Fibroblast of pulmonary artery (primary cell): ENCODE measurements at regions not wholly inside any gene's neighbourhood (a gene's known extent, or its start where the extent isn't known, plus 50 kb on each side); places are given as distances from the start of the nearest gene placed in this dataset.

Experiments used
- DNase-seq: peaks from one replicate; pipeline ENCODE4 v3.0.0-alpha.2; 2010; ENCODE audit warnings: low read depth
- H3K4me3 ChIP-seq: replicated peaks from 2 replicates; pipeline ENCODE4 v1.5.1; 2011; ENCODE audit warnings: low read depth, mild to moderate bottlenecking, control low read depth, low read length, moderate library complexity
- CTCF ChIP-seq: IDR thresholded peaks from 2 replicates; pipeline ENCODE4 v1.5.1; 2011; ENCODE audit warnings: mild to moderate bottlenecking, control low read depth, low read length, inconsistent platforms; ENCODE audit errors: missing control alignments

GRCh38 chr12:111211910-111212757 is 156.8 kb downstream of the PHETA1 start:
- no peak for TF ChIP-seq CTCF
- DNase-seq = no peak
- no peak overlapping the region for H3K4me3 ChIP-seq

- no peak overlapping the region for H3K4me3 ChIP-seq
- TF ChIP-seq CTCF = no peak
- DNase-seq = no peak
Observed at GRCh38 chr12:111209811-111210210, 159.1 kb downstream of the PHETA1 start.

- no peak for TF ChIP-seq CTCF
- no peak for DNase-seq
- H3K4me3 ChIP-seq = no peak overlapping the region
Observed at GRCh38 chr12:111207761-111208160, 161.1 kb downstream of the PHETA1 start.

- DNase-seq = no peak
- TF ChIP-seq CTCF = no peak
- H3K4me3 ChIP-seq = no peak overlapping the region
Observed at GRCh38 chr12:111204788-111205241, 164.1 kb downstream of the PHETA1 start.

- no peak for DNase-seq
Observed at GRCh38 chr12:111203969-111204368, 164.9 kb downstream of the PHETA1 start.

GRCh38 chr12:111203446-111203845 is 165.4 kb downstream of the PHETA1 start:
- no peak for DNase-seq
- no peak overlapping the region for H3K4me3 ChIP-seq
- TF ChIP-seq CTCF = no peak

More at GRCh38 chr12:111203969-111204368, 164.9 kb downstream of the PHETA1 start:
- H3K4me3 ChIP-seq = no peak overlapping the region
- no peak for TF ChIP-seq CTCF
